ENCODE measurements at regions not wholly inside any gene's neighbourhood (a gene's known extent, or its start where the extent isn't known, plus 50 kb on each side); places are given as distances from the start of the nearest gene placed in this dataset.

DNA sequence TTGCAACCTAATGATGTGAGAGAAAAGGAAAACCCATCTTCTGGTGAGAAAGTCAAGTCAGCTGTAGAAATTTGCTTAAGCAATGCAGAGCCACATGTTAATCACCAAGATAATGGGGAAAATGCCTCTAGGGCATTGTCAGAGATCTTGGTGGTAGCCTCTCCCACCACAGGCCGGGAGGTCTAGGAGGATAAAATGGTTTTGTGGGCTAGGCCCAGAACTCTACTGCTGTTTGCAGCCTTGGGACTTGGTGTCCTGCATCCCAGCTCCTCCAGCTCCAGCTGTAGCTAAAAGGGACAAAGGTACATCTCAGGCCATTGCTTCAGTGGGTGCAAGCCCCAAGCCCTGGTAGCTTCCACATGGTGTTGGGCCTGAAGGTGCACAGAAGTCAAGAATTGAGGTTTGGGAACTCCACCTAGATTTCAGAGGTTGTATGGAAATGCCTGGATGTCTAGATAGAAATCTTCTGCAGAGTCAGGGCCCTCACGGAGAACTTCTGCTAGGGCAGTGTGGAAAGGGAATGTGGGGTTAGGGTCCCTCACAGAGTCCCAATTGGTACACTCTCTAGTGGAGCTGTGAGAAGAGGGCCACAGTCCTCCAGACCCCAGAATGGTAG is 382.2 kb upstream of the KLHL1 start:
- H2BK120ac ChIP-seq (ENCODE audit: low read depth, low read length, poor library complexity, severe bottlenecking), result no peak overlapping the region
- no peak overlapping the region for H2BK20ac ChIP-seq (ENCODE audit: low read depth, low read length, poor library complexity, severe bottlenecking)
- no CpG with 5 or more reads among the region's 2 CpGs for WGBS (ENCODE audit: extremely low coverage, insufficient read length, low lambda C conversion rate)
- DNase-seq, result no peak
- no peak overlapping the region for H2BK12ac ChIP-seq (ENCODE audit: insufficient read length, low read depth, low read length)
- TF ChIP-seq, protein P1, sequence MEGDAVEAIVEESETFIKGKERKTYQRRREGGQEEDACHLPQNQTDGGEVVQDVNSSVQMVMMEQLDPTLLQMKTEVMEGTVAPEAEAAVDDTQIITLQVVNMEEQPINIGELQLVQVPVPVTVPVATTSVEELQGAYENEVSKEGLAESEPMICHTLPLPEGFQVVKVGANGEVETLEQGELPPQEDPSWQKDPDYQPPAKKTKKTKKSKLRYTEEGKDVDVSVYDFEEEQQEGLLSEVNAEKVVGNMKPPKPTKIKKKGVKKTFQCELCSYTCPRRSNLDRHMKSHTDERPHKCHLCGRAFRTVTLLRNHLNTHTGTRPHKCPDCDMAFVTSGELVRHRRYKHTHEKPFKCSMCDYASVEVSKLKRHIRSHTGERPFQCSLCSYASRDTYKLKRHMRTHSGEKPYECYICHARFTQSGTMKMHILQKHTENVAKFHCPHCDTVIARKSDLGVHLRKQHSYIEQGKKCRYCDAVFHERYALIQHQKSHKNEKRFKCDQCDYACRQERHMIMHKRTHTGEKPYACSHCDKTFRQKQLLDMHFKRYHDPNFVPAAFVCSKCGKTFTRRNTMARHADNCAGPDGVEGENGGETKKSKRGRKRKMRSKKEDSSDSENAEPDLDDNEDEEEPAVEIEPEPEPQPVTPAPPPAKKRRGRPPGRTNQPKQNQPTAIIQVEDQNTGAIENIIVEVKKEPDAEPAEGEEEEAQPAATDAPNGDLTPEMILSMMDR (conservative IDR thresholded peaks at IDR 0.05), result no peak
- H3K79me1 ChIP-seq (ENCODE audit: insufficient read depth, low read depth, low read length, poor library complexity, severe bottlenecking), result no peaks in the 10 kb centered on the region
- no peak overlapping the region for H3K27ac Mint-ChIP-seq
- H2AFZ ChIP-seq (ENCODE audit: low read length), result no peak overlapping the region
- no peaks in the 10 kb centered on the region for H3K4me1 Mint-ChIP-seq
- H3K27me3 ChIP-seq (ENCODE audit: insufficient read depth, low read length), result no peaks in the 10 kb centered on the region
- H3K4me3 Mint-ChIP-seq, result no peak overlapping the region
- no peak overlapping the region for H3K9ac ChIP-seq (ENCODE audit: extremely low read depth, insufficient read length, low read length)
- H3K4ac ChIP-seq (ENCODE audit: low read depth, low read length), result no peak overlapping the region
- peaks cover 12% of the 10 kb centered on the region for H3K9me3 ChIP-seq (ENCODE audit: control insufficient read depth, low read depth, low read length)
- no peak overlapping the region for H4K91ac ChIP-seq (ENCODE audit: insufficient read length, low read depth, low read length)
- H3K27me3 Mint-ChIP-seq (ENCODE audit: low read depth), result no peaks in the 10 kb centered on the region
- no peak overlapping the region for H3T11ph ChIP-seq (ENCODE audit: low read length)
- H3K18ac ChIP-seq (ENCODE audit: insufficient read length, low read depth, low read length), result no peak overlapping the region
- no peak overlapping the region for H2BK15ac ChIP-seq (ENCODE audit: low read depth, low read length)
- no peaks in the 10 kb centered on the region for H4K20me1 ChIP-seq (ENCODE audit: control insufficient read depth, insufficient read depth, insufficient read length)
- no peak overlapping the region for H4K5ac ChIP-seq (ENCODE audit: insufficient read length, low read depth, low read length)
- H3K36me3 Mint-ChIP-seq (ENCODE audit: insufficient read depth in 1 of 3, low read depth in 3 of 3), result peaks cover 11 to 25% (median 17%) of the 10 kb centered on the region in 3 experiments
- no peak overlapping the region for H3K23ac ChIP-seq (ENCODE audit: insufficient read length, low read depth, low read length)
- no peak overlapping the region for H3K56ac ChIP-seq (ENCODE audit: insufficient read length, low read depth, low read length)
- no peak overlapping the region for H4K8ac ChIP-seq (replicated peaks; ENCODE audit: insufficient read length, low read depth, low read length)
- H3K4me1 ChIP-seq (ENCODE audit: insufficient read depth, low read length), result no peaks in the 10 kb centered on the region
- no peak overlapping the region for H3K14ac ChIP-seq (ENCODE audit: insufficient read depth, low read length)
- no peaks in the 10 kb centered on the region for H3K23me2 ChIP-seq (ENCODE audit: insufficient read length, low read depth, low read length, poor library complexity, severe bottlenecking)
- H3K79me2 ChIP-seq (ENCODE audit: insufficient read depth, low read length), result no peaks in the 10 kb centered on the region
- no peak overlapping the region for H3K27ac ChIP-seq (ENCODE audit: insufficient read length, low read depth, low read length)
- H3K4me2 ChIP-seq (ENCODE audit: insufficient read depth, insufficient read length, low read length), result no peak overlapping the region
- peaks cover 27 to 31% of the 10 kb centered on the region in 2 experiments for H3K9me3 Mint-ChIP-seq
- H2BK5ac ChIP-seq (ENCODE audit: insufficient read length, low read length), result no peak overlapping the region
- no peak overlapping the region for H2AK5ac ChIP-seq (ENCODE audit: insufficient read length, low read length)
